K562 (cell line): ENCODE measurements at regions not wholly inside any gene's neighbourhood (a gene's known extent, or its start where the extent isn't known, plus 50 kb on each side); places are given as distances from the start of the nearest gene placed in this dataset.

Source experiments
- CBFA2T2 ChIP-seq: fragments of 450-650 bp; conservative IDR thresholded peaks from 2 replicates; pipeline ENCODE4 v1.6.1; 2017; ENCODE audit warnings: mild to moderate bottlenecking
- CHD7 ChIP-seq: fragments of 200-600 bp; sonication (generic); IDR thresholded peaks from one replicate; pipeline ENCODE4 v1.6.1; 2012; ENCODE audit warnings: mild to moderate bottlenecking, low read depth, low read length, inconsistent platforms
- CTBP1 ChIP-seq: fragments of 450-650 bp; IDR thresholded peaks from 2 replicates; pipeline ENCODE4 v1.6.1; 2016; ENCODE audit warnings: borderline replicate concordance
- FUS ChIP-seq: fragments of 200-400 bp; formaldehyde crosslinking; optimal IDR thresholded peaks from 2 replicates; pipeline ENCODE3; 2017; ENCODE audit warnings: low read depth, low read length
- MECOM ChIP-seq: fragments of 250-450 bp; sonication (Bioruptor Pico); IDR thresholded peaks from 2 replicates; pipeline ENCODE4 v1.8.0; 2022; ENCODE audit warnings: inconsistent platforms
- MYBL2 ChIP-seq, 2 experiments: fragments of 450-650 bp in 1 of 2; sonication (generic) in 1 of 2; formaldehyde crosslinking in 1 of 2; IDR thresholded peaks; 2 replicates each; pipeline versions ENCODE4 v1.6.1 to v1.8.1; 2017 to 2022; ENCODE audit warnings: borderline replicate concordance in 1 of 2, inconsistent platforms in 1 of 2, low read depth in 1 of 2, mild to moderate bottlenecking in 1 of 2, missing genetic modification reagents in 1 of 2, moderate library complexity in 1 of 2
- MYC ChIP-seq, 2 experiments: fragments of 250-450 bp in 1 of 2; sonication (Bioruptor Pico) in 1 of 2; IDR thresholded peaks; 2 replicates each; pipeline versions ENCODE4 v1.5.1 to v1.6.1; 2012 to 2021; ENCODE audit warnings: low read depth in 2 of 2, borderline replicate concordance in 1 of 2, improper control_type of control experiment in 1 of 2, low read length in 1 of 2, mild to moderate bottlenecking in 1 of 2, moderate library complexity in 1 of 2
- NBN ChIP-seq: fragments of 450-650 bp; IDR thresholded peaks from 2 replicates; pipeline ENCODE4 v1.6.1; 2016; ENCODE audit warnings: low read depth, mild to moderate bottlenecking
- NFE2 ChIP-seq: IDR thresholded peaks from 2 replicates; pipeline ENCODE4 v1.6.1; 2014; ENCODE audit warnings: antibody characterized with exemption, low read depth
- NR1H2 ChIP-seq: sonication (generic); formaldehyde crosslinking; IDR thresholded peaks from 2 replicates; pipeline ENCODE4 v1.4.0; 2020; ENCODE audit warnings: mild to moderate bottlenecking, missing genetic modification reagents
- NUFIP1 ChIP-seq: fragments of 450-650 bp; IDR thresholded peaks from 2 replicates; pipeline ENCODE4 v1.6.1; 2018; ENCODE audit not compliant: partially characterized antibody
- SMARCA4 ChIP-seq: fragments of 450-650 bp; IDR thresholded peaks from 2 replicates; pipeline ENCODE4 v1.6.1; 2016
- WHSC1 ChIP-seq: IDR thresholded peaks from one replicate; pipeline ENCODE4 v1.6.1; 2012; ENCODE audit warnings: low read length, control low read depth, inconsistent platforms
- ZBTB7A ChIP-seq: IDR thresholded peaks from 2 replicates; pipeline ENCODE4 v1.6.1; 2011; ENCODE audit warnings: low read depth, mild to moderate bottlenecking, low read length, moderate library complexity, borderline replicate concordance; ENCODE audit not compliant: control insufficient read depth
- ZEB2 ChIP-seq: fragments of 450-650 bp; IDR thresholded peaks from 2 replicates; pipeline ENCODE4 v1.6.1; 2016
- ZNF174 ChIP-seq: fragments of 250-450 bp; sonication (Bioruptor Pico); IDR thresholded peaks from 2 replicates; pipeline ENCODE4 v1.4.0; 2020; ENCODE audit warnings: mild to moderate bottlenecking
- ZNF695 ChIP-seq: fragments of 450-650 bp; formaldehyde crosslinking; IDR thresholded peaks from 2 replicates; pipeline ENCODE4 v1.4.0; 2020; ENCODE audit warnings: mild to moderate bottlenecking, moderate library complexity
- TF ChIP-seq, protein P1 (sequence below): fragments of 450-650 bp; formaldehyde crosslinking; IDR thresholded peaks from 2 replicates; pipeline ENCODE4 v1.4.0; 2022; ENCODE audit warnings: missing genetic modification characterization

- no peak for TF ChIP-seq CHD7
- TF ChIP-seq ZNF174 (CRISPR knock-in tag) = no peak
- TF ChIP-seq CTBP1 = peak; percentile 45; the same call in 1 of the 2 replicates
- no peak for TF ChIP-seq CBFA2T2
- no peak for TF ChIP-seq WHSC1
- TF ChIP-seq SMARCA4 = 0 out of 2 replicates have a peak, but pooled peaks have one; percentile 49
- TF ChIP-seq, protein P1, sequence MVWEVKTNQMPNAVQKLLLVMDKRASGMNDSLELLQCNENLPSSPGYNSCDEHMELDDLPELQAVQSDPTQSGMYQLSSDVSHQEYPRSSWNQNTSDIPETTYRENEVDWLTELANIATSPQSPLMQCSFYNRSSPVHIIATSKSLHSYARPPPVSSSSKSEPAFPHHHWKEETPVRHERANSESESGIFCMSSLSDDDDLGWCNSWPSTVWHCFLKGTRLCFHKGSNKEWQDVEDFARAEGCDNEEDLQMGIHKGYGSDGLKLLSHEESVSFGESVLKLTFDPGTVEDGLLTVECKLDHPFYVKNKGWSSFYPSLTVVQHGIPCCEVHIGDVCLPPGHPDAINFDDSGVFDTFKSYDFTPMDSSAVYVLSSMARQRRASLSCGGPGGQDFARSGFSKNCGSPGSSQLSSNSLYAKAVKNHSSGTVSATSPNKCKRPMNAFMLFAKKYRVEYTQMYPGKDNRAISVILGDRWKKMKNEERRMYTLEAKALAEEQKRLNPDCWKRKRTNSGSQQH (CRISPR knock-in tag) = no peak
- TF ChIP-seq MYBL2 (IDR thresholded peaks at IDR 0.05; ENCODE audit: low read depth) = no peak
- no peak for TF ChIP-seq MYBL2 (CRISPR knock-in tag; IDR thresholded peaks at IDR 0.05; ENCODE audit: borderline replicate concordance)
- TF ChIP-seq NUFIP1 = no peak
- TF ChIP-seq NR1H2 (CRISPR knock-in tag) = no peak
- TF ChIP-seq ZNF695 (CRISPR knock-in tag) = no peak
- TF ChIP-seq MYC (IDR thresholded peaks at IDR 0.05; ENCODE audit: low read depth, low read length) = no peak
- no peak for TF ChIP-seq MYC (CRISPR knock-in tag; IDR thresholded peaks at IDR 0.05; ENCODE audit: borderline replicate concordance, low read depth)
- peak; percentile 82 for TF ChIP-seq NFE2
- no peak for TF ChIP-seq FUS
- no peak for TF ChIP-seq ZBTB7A
- TF ChIP-seq MECOM = no peak
- peak; percentile 29; the same call in 1 of the 2 replicates for TF ChIP-seq NBN
- TF ChIP-seq ZEB2 = 0 out of 2 replicates have a peak, but pooled peaks have one; percentile 40
These were observed 76.6 kb upstream of the MAP4K3 start (continued) for GRCh38 chr2:39513641-39514094.
